ENCODE measurements at regions not wholly inside any gene's neighbourhood (a gene's known extent, or its start where the extent isn't known, plus 50 kb on each side); places are given as distances from the start of the nearest gene placed in this dataset.

DNA sequence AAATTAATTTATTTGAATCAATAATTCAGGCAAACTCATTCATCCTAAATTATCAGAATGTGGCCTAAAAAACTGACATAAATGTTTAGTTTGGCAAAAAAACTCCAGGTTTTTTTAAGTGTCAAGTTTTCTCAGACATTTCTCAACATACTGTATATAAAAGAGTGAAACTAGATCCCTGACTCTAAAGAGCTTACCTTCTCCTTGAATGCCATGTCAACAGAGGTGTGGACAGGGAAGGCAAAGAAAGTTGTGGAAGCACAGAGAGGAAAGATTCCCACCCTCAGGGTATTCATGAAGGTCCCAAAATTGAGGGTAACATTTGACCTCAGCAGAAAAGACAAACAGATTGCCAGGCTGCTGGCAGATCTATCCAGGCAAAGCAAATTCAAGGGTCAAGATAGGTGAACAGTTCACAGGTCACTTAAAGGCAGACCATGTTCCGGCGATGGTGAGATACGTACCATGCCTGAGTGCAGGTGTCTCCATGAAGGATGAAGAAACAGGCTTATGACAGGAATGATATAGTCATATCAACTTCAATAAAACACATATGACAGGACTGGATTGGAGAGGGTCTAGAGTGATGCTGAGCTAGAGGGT lies 1638.3 kb upstream of the ZEB2 start:
- no peak for DNase-seq

DNA sequence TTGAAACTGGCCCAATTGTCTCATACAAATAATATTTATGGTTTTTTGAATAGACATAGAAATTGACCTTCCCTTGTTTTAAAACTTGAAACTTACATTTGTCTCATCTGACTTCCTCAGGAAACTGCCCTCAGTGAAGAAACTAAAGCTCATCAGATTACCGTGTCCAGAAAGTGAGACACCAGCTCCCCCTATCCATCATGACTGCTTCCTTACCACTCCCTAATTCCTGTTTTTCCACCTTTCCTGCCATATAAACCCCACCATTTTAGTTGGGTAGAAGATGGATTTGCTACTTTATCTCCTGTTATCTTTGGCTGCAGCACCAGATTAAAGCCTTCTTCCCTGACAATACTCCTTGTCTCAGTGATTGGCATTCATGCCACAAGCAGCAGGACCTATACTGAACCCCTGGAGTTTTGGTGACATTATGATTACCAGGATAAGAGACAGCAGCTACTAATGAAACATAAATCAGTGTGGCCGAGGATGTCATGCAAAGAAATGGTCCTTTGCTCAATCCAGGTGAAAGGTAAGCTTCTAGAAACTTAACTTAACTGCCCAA lies 1627.6 kb upstream of the ZEB2 start:
- DNase-seq: no peak

DNA sequence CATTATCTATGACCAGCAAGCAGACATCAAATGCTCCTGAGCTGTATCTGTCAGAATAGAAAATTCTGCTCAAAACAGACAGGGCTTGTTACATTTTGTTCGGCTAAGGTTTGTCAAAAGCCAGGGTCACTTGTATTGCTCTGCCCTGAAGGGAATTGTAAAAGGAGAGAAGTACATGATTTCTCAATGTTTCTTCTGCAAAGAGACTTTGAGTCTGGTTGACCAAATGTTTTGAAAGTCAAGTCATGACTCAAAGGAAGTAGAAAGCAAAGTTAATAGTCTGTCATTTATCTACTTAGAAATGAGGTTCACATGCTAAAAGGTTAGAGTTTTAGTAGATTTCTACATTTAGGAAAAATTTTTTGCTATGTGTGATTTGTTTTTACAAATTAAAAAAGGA lies 1624.1 kb upstream of the ZEB2 start:
- DNase-seq: no peak

DNA sequence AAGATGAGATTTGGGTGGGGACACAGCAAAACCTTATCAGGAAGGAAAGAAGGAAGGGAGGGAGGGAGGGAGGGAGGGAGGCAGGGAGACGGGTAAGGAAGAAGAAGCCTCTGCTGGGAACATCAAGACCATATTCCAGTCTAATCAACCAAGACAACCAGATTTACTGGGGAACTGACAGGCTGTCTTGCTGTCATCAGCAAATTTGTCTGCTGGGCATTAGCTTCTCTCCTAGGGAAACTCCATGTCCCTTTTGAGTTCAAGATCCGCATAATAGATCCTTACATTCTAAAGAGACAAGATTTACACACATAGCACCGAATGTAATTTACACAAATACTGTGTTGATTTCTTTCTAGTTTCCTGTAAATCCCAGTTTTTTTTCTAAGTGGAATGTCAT lies 1618.9 kb upstream of the ZEB2 start:
- no peak for DNase-seq

DNA sequence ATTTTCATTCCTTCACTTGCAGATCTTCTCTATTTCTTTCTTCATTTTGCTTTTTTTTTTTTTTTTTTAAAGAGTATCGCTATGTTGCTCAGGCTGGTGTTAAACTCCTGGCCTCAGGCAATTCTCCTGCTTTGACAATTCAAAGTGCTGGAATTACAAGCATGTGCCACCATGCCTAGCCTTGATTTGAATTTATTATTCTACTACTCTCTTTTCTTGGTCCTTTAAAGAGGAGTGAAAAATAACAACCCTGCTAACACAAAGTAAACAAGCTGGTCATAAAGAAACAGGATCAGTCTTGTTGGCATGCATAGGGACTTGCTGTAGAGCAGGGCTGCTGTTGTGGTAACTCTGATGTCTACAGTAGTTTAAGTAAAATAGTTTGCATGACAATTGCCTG lies 1615.3 kb upstream of the ZEB2 start:
- DNase-seq: no peak

DNA sequence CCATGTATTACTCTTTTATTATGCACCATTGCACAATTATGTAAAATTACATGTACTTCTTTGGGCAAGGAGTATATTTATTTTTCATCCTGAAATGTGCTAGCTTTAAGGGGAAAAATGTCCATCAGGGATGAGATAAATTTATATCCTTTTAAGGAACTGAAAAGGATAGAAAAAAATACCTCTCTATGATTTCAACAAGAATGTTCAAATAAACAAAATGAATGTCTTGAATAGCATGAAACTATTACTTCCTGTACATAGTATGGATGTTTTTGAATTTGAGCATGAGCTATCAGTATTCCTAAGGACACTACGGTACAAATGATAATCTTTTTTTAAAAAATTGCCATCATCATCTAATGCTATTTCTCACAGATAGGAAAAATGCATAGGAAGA lies 1611.9 kb upstream of the ZEB2 start:
- no peak for DNase-seq

DNA sequence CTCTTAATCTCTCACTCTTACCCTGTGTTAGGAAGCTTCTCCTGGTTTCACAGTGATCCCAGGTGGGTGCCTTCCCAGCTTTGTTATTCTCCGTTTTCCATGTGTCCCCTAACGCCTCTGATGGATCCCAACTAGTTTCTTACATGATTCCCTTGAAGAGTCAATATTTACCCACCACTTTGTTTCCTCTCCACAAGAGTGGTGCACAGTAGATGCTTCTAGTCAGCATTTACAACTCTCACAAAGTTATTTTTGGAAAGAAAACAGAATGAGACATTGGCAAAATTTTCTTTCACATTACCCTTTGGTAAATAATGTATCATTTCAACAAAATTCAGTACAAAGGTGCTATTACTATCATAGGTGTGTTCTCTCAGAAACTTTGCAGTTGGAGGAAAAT lies 1611.1 kb upstream of the ZEB2 start:
- DNase-seq: no peak

DNA sequence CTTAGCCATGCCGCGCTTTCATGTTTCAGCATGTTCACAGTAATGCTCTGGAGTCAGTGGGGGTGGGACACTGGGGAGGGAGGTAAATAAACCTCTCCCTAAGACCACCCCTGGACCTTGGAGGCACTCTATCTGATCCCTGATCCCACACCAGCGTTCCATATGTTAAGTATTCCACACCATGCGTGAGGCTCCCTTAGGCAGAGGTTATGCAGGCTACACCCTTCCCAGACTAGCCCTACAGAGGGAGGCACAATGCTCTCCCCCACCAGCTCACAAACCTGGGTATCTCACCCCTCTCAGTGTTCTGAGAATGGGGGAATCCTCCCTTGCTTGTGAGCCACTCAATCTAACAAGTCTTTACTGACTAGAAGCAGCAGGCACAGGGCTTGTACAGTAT lies 1610.4 kb upstream of the ZEB2 start:
- no peak for DNase-seq

DNA sequence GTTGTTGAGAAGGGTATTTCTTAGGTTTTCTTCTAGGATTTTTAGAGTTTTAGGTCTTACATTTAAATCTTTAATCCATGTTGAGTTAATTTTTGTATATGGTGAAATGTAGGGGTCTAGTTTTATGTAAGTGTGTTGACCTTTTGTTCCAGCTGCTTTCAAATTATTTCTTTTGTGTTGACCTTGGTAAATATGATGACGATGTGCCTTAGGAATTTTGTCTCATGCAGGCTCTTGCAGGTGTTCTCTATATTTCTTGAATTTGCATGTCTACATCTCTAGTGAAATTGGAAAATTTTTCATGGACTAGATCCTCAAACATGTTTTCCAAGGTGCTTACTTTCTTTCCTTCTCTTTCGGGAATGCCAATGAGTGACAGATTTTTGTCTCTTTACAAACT lies 1609.3 kb upstream of the ZEB2 start:
- no peak for DNase-seq

DNA sequence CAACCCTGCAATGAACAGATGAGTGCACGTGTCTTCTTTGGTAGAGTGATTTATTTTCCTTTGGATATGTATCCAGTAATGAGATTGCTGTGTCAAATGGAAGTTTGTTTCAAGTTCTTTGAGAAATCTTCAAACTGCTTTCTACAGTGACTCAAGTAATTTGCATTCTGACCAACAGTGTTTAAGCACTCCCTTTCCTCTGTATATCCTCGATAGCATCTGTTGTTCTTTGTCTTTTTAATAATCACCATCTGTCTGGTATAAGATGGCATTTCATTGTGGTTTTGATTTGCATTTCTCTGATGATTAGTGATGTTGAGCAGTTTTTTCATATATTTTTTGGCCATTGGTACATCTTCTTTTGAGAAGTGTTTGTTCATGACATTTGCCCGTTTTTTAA lies 1608.3 kb upstream of the ZEB2 start:
- DNase-seq: no peak

DNA sequence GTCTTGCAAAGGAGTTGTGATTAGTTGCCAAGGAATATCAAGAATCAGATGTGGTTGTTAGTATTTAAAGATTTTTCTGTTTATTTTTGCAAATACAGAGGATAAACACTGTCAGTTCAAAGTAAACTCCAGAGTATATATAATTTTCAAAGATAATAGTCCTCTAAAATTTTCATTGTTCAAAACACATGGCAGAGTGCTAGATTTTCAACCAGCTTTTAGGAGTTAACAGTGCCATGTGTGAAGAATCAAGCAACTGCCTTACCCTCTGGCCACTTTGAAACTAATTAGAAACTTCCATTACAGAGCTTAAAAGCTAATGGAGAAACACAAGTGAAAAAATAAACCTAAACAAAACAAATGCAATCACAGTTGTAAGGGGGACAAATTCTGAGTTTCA lies 1605.6 kb upstream of the ZEB2 start:
- DNase-seq: no peak

DNA sequence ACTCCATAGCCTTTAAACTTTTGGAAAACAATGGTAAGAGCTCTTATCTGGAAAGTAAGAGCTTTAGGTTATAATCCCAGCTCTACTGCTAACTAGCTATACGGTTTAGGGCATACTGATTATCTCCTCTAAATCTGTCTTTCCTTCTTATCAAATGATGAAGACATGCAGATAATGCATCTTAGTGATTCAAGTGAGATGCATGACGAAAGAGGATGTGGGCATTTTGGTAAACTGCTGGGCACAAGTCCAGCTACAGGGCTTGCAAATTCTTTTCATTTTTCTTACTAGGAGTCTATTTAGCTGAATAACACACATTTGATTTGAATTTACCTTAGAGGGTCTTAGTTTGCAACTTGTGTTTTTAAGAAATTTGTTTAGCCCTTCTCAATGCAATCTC lies 1604.8 kb upstream of the ZEB2 start:
- no peak for DNase-seq

DNA sequence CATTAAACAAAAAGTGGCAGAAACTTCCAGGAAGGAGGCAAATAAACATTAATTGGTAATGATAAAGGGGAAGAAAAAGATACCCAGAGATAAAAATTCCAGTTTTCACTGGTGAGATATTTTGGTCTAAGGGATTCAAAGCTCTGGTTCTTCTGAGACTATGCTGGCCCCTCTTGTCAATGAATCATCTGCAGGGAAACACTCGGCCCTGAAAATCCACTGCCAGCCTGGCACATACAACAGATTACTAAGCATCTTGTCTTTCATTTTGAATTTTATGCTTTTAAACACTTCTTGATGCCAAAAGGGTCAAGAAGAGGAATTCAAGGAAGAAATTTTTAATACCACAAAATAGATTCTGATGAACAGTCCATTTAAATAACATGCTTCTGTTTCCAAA lies 1603.8 kb upstream of the ZEB2 start:
- no peak for DNase-seq

DNA sequence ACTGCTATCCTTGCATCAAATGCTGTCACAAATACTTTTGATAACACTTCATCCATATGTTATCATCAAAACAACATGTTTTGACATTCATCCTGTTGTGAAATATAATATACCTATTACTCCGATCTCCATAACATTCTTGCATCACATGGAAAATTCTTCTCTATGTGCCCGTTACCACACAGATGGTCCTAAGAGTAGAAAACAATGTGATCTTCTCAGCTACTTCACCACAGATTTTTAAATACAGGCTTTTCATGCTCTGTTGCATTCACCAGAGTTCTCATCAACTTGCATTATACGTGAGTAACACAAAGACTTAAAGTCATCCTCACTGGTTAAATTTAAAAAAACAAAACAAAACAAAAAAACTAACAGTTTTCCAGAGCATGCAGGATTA lies 1603.3 kb upstream of the ZEB2 start:
- DNase-seq: no peak

DNA sequence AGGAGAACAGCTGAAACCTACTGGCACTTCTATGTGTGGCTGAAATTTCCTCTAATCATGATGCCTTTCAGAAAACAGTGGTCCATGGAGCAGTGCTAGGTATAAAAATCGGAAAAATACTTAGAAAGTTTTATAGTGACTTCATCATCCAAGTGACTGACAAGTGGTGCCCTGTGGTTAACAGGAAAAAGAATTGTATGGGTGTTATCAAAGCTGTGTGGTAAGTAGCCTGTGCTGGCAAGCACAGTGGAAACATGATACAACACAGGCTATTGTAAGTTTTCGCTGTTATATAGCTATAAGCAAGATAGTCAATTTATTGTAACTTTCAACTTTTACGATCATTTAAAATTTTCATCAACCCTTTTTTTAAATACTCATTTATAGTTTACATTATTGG lies 1599.7 kb upstream of the ZEB2 start:
- DNase-seq: no peak

DNA sequence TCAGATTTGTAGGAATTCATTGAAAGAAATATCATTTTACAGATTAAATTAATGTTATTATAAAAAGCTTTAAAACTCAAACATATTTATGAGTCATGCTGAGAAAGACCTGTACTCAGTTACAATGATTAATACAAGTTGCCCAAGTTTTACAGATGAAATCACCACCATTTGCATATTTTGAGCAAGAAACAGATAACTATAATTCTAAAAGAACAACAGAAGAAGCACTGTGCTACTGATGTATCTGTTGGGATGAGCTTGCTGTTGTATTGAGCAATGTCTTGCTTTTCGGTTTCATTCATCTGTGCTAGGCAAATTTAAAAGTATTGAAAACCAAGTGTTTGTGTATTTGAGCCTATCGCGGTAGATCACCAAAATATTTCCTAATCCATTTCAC lies 1589.1 kb upstream of the ZEB2 start:
- DNase-seq: no peak

DNA sequence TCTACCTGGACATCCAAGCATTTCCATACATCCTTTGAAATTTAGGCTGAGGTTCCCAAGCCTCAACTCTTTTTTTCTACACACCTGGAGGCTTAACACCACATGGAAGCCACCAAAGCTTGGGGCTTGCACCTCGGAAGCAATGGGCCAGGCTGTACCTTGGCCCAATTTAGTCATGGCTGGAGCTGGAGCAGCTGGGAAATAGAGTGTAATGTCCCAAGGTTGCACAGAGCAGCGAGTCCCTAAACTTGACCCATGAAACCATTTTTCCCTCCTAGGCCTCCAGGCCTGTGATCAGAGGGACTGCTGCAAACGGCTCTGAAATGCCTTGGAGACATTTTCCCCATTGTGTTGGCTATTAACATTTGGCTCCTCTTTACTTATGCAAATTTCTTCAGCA lies 1574.3 kb upstream of the ZEB2 start:
- DNase-seq: no peak

DNA sequence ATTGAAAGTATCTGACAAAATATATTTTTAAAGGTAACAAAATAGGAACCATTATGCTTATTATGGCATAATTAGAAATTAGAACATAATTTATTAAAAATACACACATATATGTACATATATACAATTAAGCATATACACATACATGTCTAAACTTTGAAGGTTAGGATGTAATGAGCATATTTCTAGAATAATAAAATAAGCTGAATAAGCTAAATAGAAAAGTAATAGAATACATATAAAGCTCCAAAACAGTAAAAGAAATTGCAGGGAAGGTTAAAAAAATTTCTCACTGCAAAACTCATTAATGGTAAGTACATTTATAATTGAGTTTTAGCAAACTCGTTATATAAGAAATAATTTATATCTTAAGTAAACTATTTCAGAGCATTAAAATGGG lies 1561.5 kb upstream of the ZEB2 start:
- no peak for DNase-seq

DNA sequence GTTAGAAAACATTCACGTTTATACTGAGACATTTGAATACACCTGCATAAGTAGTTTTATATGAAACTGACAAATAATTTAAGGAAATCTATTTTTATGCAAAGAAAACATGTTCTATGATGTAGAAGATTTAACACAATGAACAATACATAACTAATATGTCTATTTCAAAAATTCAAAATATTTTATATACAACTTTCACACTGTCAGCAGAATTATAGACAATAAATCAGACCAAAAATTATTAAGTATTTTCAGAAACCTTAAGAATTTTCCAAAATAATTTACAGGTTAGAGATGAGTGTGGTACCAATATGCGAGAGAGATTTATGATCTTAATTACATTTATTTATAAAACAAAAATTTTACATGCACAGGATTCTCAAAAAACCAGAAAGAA lies 1561.0 kb upstream of the ZEB2 start:
- no peak for DNase-seq

DNA sequence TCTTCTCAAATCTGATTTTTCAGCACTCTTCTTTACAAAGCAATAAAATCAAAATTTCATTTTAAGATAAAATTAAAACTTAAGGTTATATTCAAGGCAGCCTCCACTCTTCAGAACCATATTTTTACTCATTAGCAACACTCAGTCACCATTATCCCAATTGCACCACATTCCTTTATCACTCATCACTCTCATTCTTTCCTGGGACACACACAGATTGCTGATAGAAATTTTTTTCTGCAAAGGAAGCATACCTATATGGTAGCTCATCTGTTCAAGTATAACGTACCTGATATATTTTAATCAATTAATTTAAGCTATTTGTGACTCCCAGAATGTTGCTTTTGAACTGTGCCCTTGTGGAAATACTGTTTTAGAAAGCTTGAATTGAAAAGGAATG lies 1559.3 kb upstream of the ZEB2 start:
- no peak for DNase-seq

DNA sequence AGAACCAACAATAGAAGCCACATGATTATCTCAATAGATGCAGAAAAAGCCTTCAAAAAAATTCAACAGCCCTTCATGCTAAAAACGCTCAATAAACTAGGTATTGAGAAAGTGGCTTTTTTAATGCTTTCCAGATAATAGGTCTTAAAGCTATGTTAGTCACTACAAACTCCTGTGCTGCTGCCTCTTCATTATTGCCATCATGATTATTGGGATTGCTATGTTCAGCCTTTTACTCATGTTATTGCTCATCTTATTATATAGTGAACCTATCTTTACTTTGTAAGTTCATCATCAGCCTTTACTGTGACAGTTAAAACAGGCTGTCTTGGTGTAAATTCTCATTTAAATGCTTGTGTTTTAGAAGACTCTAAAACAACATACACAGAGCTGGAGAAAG lies 1557.2 kb upstream of the ZEB2 start:
- no peak for DNase-seq

DNA sequence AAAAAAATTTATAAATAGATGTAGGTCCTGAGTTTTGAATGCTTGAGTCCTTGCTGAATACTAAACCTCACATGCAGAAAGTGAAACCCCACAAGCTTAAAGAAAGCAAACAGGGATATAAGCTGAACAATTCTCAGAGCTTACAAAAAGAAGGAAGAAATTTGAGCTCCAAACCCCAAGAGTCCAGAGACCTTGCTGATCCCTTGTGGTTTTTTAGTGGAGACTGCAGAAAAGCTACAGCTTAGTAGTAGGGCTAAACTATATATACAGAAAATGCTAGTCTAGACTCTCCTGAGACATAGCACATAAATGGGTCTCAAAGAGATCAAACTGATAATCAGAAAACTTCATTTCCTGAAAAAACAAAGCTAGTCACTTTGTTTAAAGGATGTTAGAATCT lies 1548.1 kb upstream of the ZEB2 start:
- DNase-seq: no peak

DNA sequence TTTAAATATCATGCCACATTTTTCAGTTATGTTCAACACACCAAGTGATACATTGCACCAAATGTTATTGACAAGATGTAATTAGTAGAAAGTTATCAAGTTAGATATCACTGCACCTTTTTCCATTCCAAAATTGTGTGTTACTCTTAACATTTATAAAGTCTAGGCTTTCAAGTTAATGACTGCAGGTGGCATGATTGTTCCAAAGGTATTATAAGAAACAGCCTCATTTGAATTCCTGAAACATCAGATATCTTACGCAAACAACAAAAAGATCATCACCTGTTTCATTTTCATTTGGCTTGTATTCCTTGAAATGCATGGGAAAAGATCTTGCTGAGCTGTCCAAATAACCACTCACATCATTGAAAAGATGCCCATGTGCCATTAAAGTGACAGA lies 1528.2 kb upstream of the ZEB2 start:
- DNase-seq: no peak

DNA sequence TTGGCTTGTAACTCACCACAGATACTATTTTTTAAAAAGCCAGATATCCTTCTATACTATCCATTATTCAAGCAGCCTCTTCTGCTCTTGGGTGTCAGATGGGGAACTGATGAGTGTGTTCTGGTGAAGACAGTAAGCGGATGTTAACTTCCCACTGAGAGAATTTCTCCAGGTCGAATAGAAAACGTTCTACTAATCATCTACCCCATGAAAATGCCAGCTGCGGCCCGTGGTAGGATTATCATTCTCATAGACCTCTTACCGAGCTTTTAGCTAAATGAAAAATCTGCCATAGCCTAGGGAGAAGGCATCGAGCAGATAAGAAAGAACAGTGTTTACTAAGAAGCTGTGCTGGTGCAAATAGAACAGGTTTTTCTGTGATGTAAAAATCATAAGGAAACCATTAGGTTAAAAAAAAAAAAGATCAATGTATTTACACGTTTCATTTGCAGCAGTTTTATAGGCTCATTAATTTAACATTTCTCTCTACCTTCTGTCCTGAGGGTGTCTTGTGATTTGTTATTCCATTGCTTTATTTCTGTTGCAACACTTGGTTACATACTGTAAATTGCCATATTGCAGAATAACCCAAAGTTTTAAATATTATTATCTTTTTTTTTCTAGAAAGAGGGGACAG lies 1521.5 kb upstream of the ZEB2 start:
- no peak for DNase-seq

DNA sequence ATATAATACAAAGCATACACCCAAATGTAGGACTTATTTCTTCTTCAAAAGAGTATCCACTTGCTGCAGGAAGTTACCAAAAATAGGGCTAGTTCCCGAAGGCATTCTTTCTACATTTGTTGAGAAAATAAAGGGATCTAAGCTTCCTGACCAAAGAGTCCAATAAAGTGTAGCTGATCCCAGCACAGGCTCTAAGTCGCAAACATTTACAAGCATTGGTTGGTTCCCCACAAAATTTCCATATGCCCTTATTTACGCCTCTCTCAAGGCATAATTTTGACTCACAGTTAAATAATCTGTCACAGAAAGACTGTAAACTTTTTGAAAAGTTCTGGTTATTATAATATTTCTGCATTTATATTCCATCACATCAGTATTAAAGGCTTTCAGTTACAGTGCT lies 1520.1 kb upstream of the ZEB2 start:
- DNase-seq: no peak

Measured in NCI-H748 treated with DMSO at 0.1 percent for 48 hours (cell line).